22Rv1 (cell line): ENCODE measurements at regions not wholly inside any gene's neighbourhood (a gene's known extent, or its start where the extent isn't known, plus 50 kb on each side); places are given as distances from the start of the nearest gene placed in this dataset.

Experiments
- ZFX ChIP-seq: fragments of 450-650 bp; IDR thresholded peaks from 2 replicates; pipeline ENCODE4 v1.6.1; 2017; ENCODE audit warnings: antibody characterized with exemption, borderline replicate concordance
- TF ChIP-seq, protein P1 (sequence below): fragments of 450-650 bp; IDR thresholded peaks from 2 replicates; pipeline ENCODE4 v1.5.1; 2017; ENCODE audit warnings: mild to moderate bottlenecking

DNA sequence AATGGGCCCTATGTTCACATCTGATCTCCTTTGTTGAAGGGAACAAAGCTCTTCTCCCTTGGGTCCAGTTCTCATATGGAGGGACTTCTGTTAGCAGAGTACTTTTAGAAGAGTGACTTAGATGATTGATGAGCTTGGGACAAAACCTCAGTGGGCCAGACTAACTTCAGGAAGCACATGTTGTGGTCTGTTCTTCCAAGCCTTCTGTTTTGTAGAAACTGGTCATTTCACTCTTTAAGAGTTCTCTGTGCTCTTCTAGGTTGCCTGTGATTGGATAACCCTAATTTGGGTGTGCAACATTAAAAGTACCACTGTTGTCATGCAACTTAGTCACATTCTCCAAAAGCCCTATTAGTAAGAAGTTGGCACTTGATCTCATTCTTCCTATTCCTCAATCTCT, 183.5 kb upstream of the ACO1 start:
- TF ChIP-seq, protein P1, sequence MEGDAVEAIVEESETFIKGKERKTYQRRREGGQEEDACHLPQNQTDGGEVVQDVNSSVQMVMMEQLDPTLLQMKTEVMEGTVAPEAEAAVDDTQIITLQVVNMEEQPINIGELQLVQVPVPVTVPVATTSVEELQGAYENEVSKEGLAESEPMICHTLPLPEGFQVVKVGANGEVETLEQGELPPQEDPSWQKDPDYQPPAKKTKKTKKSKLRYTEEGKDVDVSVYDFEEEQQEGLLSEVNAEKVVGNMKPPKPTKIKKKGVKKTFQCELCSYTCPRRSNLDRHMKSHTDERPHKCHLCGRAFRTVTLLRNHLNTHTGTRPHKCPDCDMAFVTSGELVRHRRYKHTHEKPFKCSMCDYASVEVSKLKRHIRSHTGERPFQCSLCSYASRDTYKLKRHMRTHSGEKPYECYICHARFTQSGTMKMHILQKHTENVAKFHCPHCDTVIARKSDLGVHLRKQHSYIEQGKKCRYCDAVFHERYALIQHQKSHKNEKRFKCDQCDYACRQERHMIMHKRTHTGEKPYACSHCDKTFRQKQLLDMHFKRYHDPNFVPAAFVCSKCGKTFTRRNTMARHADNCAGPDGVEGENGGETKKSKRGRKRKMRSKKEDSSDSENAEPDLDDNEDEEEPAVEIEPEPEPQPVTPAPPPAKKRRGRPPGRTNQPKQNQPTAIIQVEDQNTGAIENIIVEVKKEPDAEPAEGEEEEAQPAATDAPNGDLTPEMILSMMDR, result no peak
- no peak for TF ChIP-seq ZFX
